CD1c-positive myeloid dendritic cell (primary cell): ENCODE measurements at regions not wholly inside any gene's neighbourhood (a gene's known extent, or its start where the extent isn't known, plus 50 kb on each side); places are given as distances from the start of the nearest gene placed in this dataset.
"Not testable (repeated sequence)": the region's sequence is repeated elsewhere in the genome, so short reads cannot be mapped to it uniquely, and the experiment has no call there.

Experiments
- DNase-seq: peaks from one replicate; pipeline ENCODE4 v3.0.0-alpha.2; 2016; ENCODE audit errors: extremely low spot score

- DNase-seq = no peak
These were observed 441.5 kb upstream of the KLF12 start for GRCh38 chr13:74575729-74576125.

- DNase-seq = no peak
These were observed 440.9 kb upstream of the KLF12 start for GRCh38 chr13:74574964-74575728.

- no peak for DNase-seq
These were observed 439.4 kb upstream of the KLF12 start for GRCh38 chr13:74573654-74574053.

- no peak for DNase-seq
These were observed 437.6 kb upstream of the KLF12 start for GRCh38 chr13:74571811-74572210.

GRCh38 chr13:74570834-74571233 is 436.6 kb upstream of the KLF12 start:
- no peak for DNase-seq

- no peak for DNase-seq
These were observed 435.8 kb upstream of the KLF12 start for GRCh38 chr13:74570046-74570445.

- DNase-seq = no peak
These were observed 435.0 kb upstream of the KLF12 start for GRCh38 chr13:74569251-74569650.

- DNase-seq = no peak
These were observed 433.3 kb upstream of the KLF12 start for GRCh38 chr13:74567485-74567884.

- DNase-seq = no peak
These were observed 428.2 kb upstream of the KLF12 start for GRCh38 chr13:74562381-74562780.

GRCh38 chr13:74561155-74561554 is 427.0 kb upstream of the KLF12 start:
- no peak for DNase-seq

GRCh38 chr13:74560325-74560724 is 426.1 kb upstream of the KLF12 start:
- no peak for DNase-seq

GRCh38 chr13:74557870-74558269 is 423.7 kb upstream of the KLF12 start:
- no peak for DNase-seq

GRCh38 chr13:74555651-74556420 is 421.6 kb upstream of the KLF12 start:
- no peak for DNase-seq

- DNase-seq = no peak
These were observed 421.0 kb upstream of the KLF12 start for GRCh38 chr13:74555276-74555625.

- no peak for DNase-seq
These were observed 420.5 kb upstream of the KLF12 start for GRCh38 chr13:74554569-74555275.

GRCh38 chr13:74550039-74550438 is 415.8 kb upstream of the KLF12 start:
- DNase-seq = no peak

- not testable (repeated sequence) for DNase-seq
These were observed 402.4 kb upstream of the KLF12 start for GRCh38 chr13:74536649-74537048.

GRCh38 chr13:74533226-74533625 is 399.0 kb upstream of the KLF12 start:
- no peak for DNase-seq

GRCh38 chr13:74530011-74530410 is 395.8 kb upstream of the KLF12 start:
- DNase-seq = no peak

- DNase-seq = no peak
These were observed 394.7 kb upstream of the KLF12 start for GRCh38 chr13:74528734-74529513.

- no peak for DNase-seq
These were observed 388.9 kb upstream of the KLF12 start for GRCh38 chr13:74523057-74523456.

GRCh38 chr13:74511523-74511922 is 377.3 kb upstream of the KLF12 start:
- DNase-seq = no peak
